ENCODE measurements at regions not wholly inside any gene's neighbourhood (a gene's known extent, or its start where the extent isn't known, plus 50 kb on each side); places are given as distances from the start of the nearest gene placed in this dataset.

GRCh38 chr17:63345611-63346010, 100.5 kb downstream of the CYB561 start:
- no peak for DNase-seq

More at GRCh38 chr17:63345611-63346010, 100.5 kb downstream of the CYB561 start:
- Histone ChIP-seq H3K23me2 (ENCODE audit: insufficient read length, low read depth, low read length, poor library complexity, severe bottlenecking) (no peaks in the 10 kb centered on the region), H4K20me1 (ENCODE audit: control insufficient read depth, insufficient read depth, insufficient read length) (no peaks in the 10 kb centered on the region), H2BK12ac (ENCODE audit: insufficient read length, low read depth, low read length) (no peak overlapping the region), H4K5ac (ENCODE audit: insufficient read length, low read depth, low read length) (no peak overlapping the region), H3K79me1 (ENCODE audit: insufficient read depth, low read depth, low read length, poor library complexity, severe bottlenecking) (no peaks in the 10 kb centered on the region), H4K91ac (ENCODE audit: insufficient read length, low read depth, low read length) (no peak overlapping the region), H2BK20ac (ENCODE audit: low read depth, low read length, poor library complexity, severe bottlenecking) (no peak overlapping the region), H3K27ac (ENCODE audit: insufficient read length, low read depth, low read length) (no peak overlapping the region), H3K4me2 (ENCODE audit: insufficient read depth, insufficient read length, low read length) (no peak overlapping the region), H2BK120ac (ENCODE audit: low read depth, low read length, poor library complexity, severe bottlenecking) (no peak overlapping the region), H3K79me2 (ENCODE audit: insufficient read depth, low read length) (no peaks in the 10 kb centered on the region), H2BK15ac (ENCODE audit: low read depth, low read length) (no peak overlapping the region), H2AK5ac (ENCODE audit: insufficient read length, low read length) (no peak overlapping the region), H3T11ph (ENCODE audit: low read length) (no peak overlapping the region), H3K18ac (ENCODE audit: insufficient read length, low read depth, low read length) (no peak overlapping the region), H3K23ac (ENCODE audit: insufficient read length, low read depth, low read length) (no peak overlapping the region), H3K9me3 (ENCODE audit: control insufficient read depth, low read depth, low read length) (no peaks in the 10 kb centered on the region), H2AFZ (ENCODE audit: low read length) (no peak overlapping the region), H3K27me3 (ENCODE audit: insufficient read depth, low read length) (no peaks in the 10 kb centered on the region), H3K14ac (ENCODE audit: insufficient read depth, low read length) (no peak overlapping the region), H3K4ac (ENCODE audit: low read depth, low read length) (no peak overlapping the region), H3K9ac (ENCODE audit: extremely low read depth, insufficient read length, low read length) (no peak overlapping the region), H3K4me1 (ENCODE audit: insufficient read depth, low read length) (no peaks in the 10 kb centered on the region), H4K8ac (replicated peaks; ENCODE audit: insufficient read length, low read depth, low read length) (no peak overlapping the region), H2BK5ac (ENCODE audit: insufficient read length, low read length) (no peak overlapping the region), H3K56ac (ENCODE audit: insufficient read length, low read depth, low read length) (no peak overlapping the region)
- no peak overlapping the region for H3K4me3 Mint-ChIP-seq
- no peak for TF ChIP-seq CTCF (conservative IDR thresholded peaks at IDR 0.05)
- H3K4me1 Mint-ChIP-seq: peaks cover 0 to 3% of the 10 kb centered on the region in 2 experiments; a peak in 1 of 4 replicates
- H3K36me3 Mint-ChIP-seq (ENCODE audit: insufficient read depth in 1 of 3, low read depth in 3 of 3): no peaks in the 10 kb centered on the region
- no CpG with 5 or more reads among the region's 1 CpG for WGBS (ENCODE audit: extremely low coverage, insufficient read length, low lambda C conversion rate)
- no peaks in the 10 kb centered on the region for H3K27me3 Mint-ChIP-seq (ENCODE audit: low read depth)
- no peak overlapping the region for H3K27ac Mint-ChIP-seq
- no peaks in the 10 kb centered on the region for H3K9me3 Mint-ChIP-seq
